Mucosa of rectum (tissue), 2 donors: ENCODE measurements at regions not wholly inside any gene's neighbourhood (a gene's known extent, or its start where the extent isn't known, plus 50 kb on each side); places are given as distances from the start of the nearest gene placed in this dataset.

Experiments used
- H3K27ac ChIP-seq, 2 donors: one replicate each; pipeline ENCODE4 v1.7.0; 2013; ENCODE audit warnings: inconsistent platforms in 2 of 2, low read depth in 2 of 2, low read length in 2 of 2
- H3K27me3 ChIP-seq, 2 donors: one replicate each; pipeline ENCODE4 v1.7.0; 2013; ENCODE audit warnings: low read length in 2 of 2; ENCODE audit not compliant: control insufficient read depth in 2 of 2, insufficient read depth in 2 of 2
- H3K36me3 ChIP-seq, 2 donors: one replicate each; pipeline ENCODE4 v1.7.0; 2013; ENCODE audit warnings: low read length in 2 of 2; ENCODE audit not compliant: control insufficient read depth in 2 of 2, insufficient read depth in 2 of 2
- H3K4me1 ChIP-seq, 2 donors: one replicate each; pipeline ENCODE4 v1.7.0; 2013; ENCODE audit warnings: low read length in 2 of 2, mild to moderate bottlenecking in 1 of 2; ENCODE audit not compliant: control insufficient read depth in 2 of 2, insufficient read depth in 2 of 2
- H3K4me3 ChIP-seq, 2 donors: one replicate each; pipeline ENCODE4 v1.7.0; 2013; ENCODE audit warnings: low read length in 2 of 2
- H3K9ac ChIP-seq, 2 donors: one replicate each; pipeline ENCODE4 v1.7.0; 2013; ENCODE audit warnings: low read length in 2 of 2, low read depth in 1 of 2, mild to moderate bottlenecking in 1 of 2
- H3K9me3 ChIP-seq, 2 donors: one replicate each; pipeline ENCODE4 v1.7.0; 2013; ENCODE audit warnings: low read length in 2 of 2; ENCODE audit not compliant: control insufficient read depth in 2 of 2
- donor health status: healthy.
- donor health status: Normal muscosa, but diverticular disease.

- H3K27ac ChIP-seq = no peak overlapping the region
- H3K36me3 ChIP-seq = no peaks in the 10 kb centered on the region
- no peak overlapping the region for H3K4me3 ChIP-seq
- no peaks in the 10 kb centered on the region for H3K27me3 ChIP-seq
- no peaks in the 10 kb centered on the region for H3K4me1 ChIP-seq
- H3K9ac ChIP-seq = no peak overlapping the region
- no peaks in the 10 kb centered on the region for H3K9me3 ChIP-seq
These were observed 64.6 kb upstream of the TEX51 start for GRCh38 chr2:126834006-126834659.

DNA sequence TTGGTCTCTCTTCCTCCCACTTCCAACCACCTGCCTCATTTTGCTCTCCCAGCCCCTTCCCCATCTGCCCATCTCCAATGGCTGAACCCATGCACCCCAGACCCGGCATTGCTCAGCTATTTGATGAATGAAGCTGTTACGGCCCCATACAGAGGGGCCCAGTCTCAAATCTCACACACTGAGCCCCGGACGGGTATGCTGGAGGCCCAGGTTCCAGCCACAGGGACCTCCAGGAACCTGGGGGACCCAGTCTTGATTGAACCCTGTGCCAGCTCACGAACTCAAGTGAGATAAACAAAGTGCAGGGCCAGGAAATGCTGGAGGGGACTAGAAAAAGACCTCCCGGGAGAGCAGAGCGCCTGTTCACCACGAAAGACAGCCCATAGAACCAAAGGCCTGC is 63.4 kb upstream of the TEX51 start:
- Histone ChIP-seq H3K27ac (no peak overlapping the region), H3K9ac (no peak overlapping the region), H3K4me1 (no peaks in the 10 kb centered on the region)

DNA sequence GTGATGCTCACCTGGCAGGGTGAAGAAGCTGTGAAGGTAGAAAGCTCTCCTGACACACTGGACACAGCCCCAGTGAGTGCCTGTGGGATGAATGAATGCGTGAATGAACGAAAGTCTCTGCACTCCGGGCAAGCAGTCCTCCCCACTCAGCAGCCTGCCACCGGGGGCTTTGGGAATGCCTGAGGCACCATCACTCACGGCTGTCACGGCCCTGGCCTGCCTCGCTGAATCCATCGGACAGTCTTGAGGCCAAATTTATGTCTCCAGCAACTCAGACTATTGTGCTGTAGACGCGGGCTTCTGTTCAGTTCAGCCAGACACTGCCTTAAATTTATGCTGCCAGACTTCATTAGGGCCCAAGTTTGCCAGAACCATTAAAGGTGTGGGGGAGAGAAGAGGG is 62.9 kb upstream of the TEX51 start:
- H3K4me1 ChIP-seq = no peaks in the 10 kb centered on the region
- H3K4me3 ChIP-seq = no peak overlapping the region
- H3K27me3 ChIP-seq = no peaks in the 10 kb centered on the region
- no peak overlapping the region for H3K27ac ChIP-seq
- no peaks in the 10 kb centered on the region for H3K9me3 ChIP-seq
- H3K36me3 ChIP-seq = no peaks in the 10 kb centered on the region
- H3K9ac ChIP-seq = no peak overlapping the region

More for the DNA sequence above, 63.4 kb upstream of the TEX51 start:
- Histone ChIP-seq H3K27me3 (no peaks in the 10 kb centered on the region), H3K36me3 (no peaks in the 10 kb centered on the region), H3K9me3 (no peaks in the 10 kb centered on the region), H3K4me3 (no peak overlapping the region)

DNA sequence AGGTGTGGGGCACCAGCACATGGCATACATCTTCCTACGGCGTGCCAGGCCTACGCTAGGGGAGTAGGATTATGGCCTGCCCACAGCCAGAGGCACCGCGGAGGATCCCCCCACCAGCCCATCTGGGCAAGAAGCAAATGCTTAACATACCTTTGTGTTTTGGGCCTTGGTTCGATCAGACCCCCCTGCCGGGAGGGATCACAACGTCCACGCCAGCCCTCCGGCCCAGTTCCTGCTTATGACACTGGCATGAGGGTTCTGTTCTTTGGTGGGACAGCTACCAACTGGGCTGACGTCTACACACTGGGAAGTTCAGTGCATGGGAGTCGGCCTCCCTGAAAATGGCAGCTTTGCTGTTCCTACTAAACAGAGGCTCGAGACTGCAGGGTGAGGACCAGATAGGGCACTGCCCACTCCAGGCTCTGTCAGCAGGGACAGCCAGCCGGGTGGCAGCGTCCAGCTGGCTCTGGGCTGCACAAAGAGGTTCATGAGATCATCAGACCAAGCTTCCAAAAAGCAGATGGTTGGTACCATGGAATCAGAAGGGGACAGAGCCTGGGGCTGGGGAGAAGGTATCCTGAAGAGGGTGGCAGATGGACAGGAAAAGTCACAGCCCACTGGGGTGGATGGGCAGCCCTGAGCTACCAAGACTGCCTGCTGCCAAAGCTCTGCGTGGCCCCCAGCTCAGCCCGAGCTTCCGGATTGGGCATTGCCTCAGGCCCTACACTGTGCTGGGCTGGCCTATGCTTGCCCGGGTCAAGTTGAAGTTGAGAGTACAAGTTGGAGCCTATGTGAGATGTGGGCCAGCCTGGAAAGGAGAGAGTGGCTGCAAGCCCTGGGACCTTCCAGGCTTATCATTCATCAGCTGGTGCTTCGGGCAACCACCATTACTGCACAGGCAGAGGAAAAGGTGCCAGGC is 61.7 kb upstream of the TEX51 start:
- no peak overlapping the region for H3K27ac ChIP-seq

GRCh38 chr2:126837966-126838715 is 60.5 kb upstream of the TEX51 start:
- no peaks in the 10 kb centered on the region for H3K4me1 ChIP-seq
- H3K4me3 ChIP-seq = no peak overlapping the region
- H3K27ac ChIP-seq = no peak overlapping the region
- no peaks in the 10 kb centered on the region for H3K27me3 ChIP-seq
- H3K9me3 ChIP-seq = no peaks in the 10 kb centered on the region
- H3K9ac ChIP-seq = no peak overlapping the region
- H3K36me3 ChIP-seq = no peaks in the 10 kb centered on the region

More for the DNA sequence above, 61.7 kb upstream of the TEX51 start:
- no peaks in the 10 kb centered on the region for H3K9me3 ChIP-seq
- no peak overlapping the region for H3K9ac ChIP-seq
- H3K36me3 ChIP-seq = no peaks in the 10 kb centered on the region
- H3K4me1 ChIP-seq = no peaks in the 10 kb centered on the region
- no peaks in the 10 kb centered on the region for H3K27me3 ChIP-seq
- H3K4me3 ChIP-seq = no peak overlapping the region

- Histone ChIP-seq H3K9me3 (no peaks in the 10 kb centered on the region), H3K4me3 (no peak overlapping the region), H3K27ac (no peak overlapping the region), H3K4me1 (no peaks in the 10 kb centered on the region), H3K27me3 (no peaks in the 10 kb centered on the region), H3K36me3 (no peaks in the 10 kb centered on the region), H3K9ac (no peak overlapping the region)
These were observed 60.0 kb upstream of the TEX51 start for GRCh38 chr2:126838716-126838985.

GRCh38 chr2:126839796-126840195 is 58.9 kb upstream of the TEX51 start:
- no peak overlapping the region for H3K9ac ChIP-seq
- no peaks in the 10 kb centered on the region for H3K36me3 ChIP-seq
- H3K9me3 ChIP-seq = no peaks in the 10 kb centered on the region
- H3K27me3 ChIP-seq = no peaks in the 10 kb centered on the region
- H3K4me3 ChIP-seq = no peak overlapping the region
- no peaks in the 10 kb centered on the region for H3K4me1 ChIP-seq
- no peak overlapping the region for H3K27ac ChIP-seq

GRCh38 chr2:126843081-126843480 is 55.6 kb upstream of the TEX51 start:
- no peaks in the 10 kb centered on the region for H3K9me3 ChIP-seq
- no peak overlapping the region for H3K27ac ChIP-seq
- no peak overlapping the region for H3K4me3 ChIP-seq
- no peaks in the 10 kb centered on the region for H3K27me3 ChIP-seq
- no peaks in the 10 kb centered on the region for H3K4me1 ChIP-seq
- no peaks in the 10 kb centered on the region for H3K36me3 ChIP-seq
- no peak overlapping the region for H3K9ac ChIP-seq

- Histone ChIP-seq H3K27me3 (no peaks in the 10 kb centered on the region), H3K4me3 (no peak overlapping the region), H3K4me1 (no peaks in the 10 kb centered on the region), H3K27ac (no peak overlapping the region), H3K9me3 (no peaks in the 10 kb centered on the region), H3K9ac (no peak overlapping the region), H3K36me3 (no peaks in the 10 kb centered on the region)
These were observed 52.4 kb upstream of the TEX51 start for GRCh38 chr2:126846241-126846640.
